NCI-H1092 treated with DMSO at 0.1 percent for 48 hours (cell line): ENCODE measurements at regions not wholly inside any gene's neighbourhood (a gene's known extent, or its start where the extent isn't known, plus 50 kb on each side); places are given as distances from the start of the nearest gene placed in this dataset.
A peak's percentile ranks its signal among the peaks of the same experiment; 100 is the strongest.

Source experiments
- DNase-seq: peaks from one replicate; lab custom pipeline; 2025; lab: John Stamatoyannopoulos, UW

- no peak for DNase-seq
These were observed 94.6 kb downstream of the F11 start for GRCh38 chr4:186360551-186360950.

- DNase-seq = peak; percentile 97
These were observed 85.7 kb downstream of the F11 start for GRCh38 chr4:186351668-186352194.

GRCh38 chr4:186348433-186348832 lies 82.4 kb downstream of the F11 start:
- DNase-seq = peak; percentile 93

GRCh38 chr4:186347743-186348142 lies 81.8 kb downstream of the F11 start:
- DNase-seq = no peak

- DNase-seq = no peak
These were observed 79.2 kb downstream of the F11 start for GRCh38 chr4:186345184-186345583.

GRCh38 chr4:186342582-186342981 lies 76.6 kb downstream of the F11 start:
- DNase-seq = no peak

GRCh38 chr4:186341655-186342054 lies 75.7 kb downstream of the F11 start:
- DNase-seq = no peak
